ENCODE measurements at regions not wholly inside any gene's neighbourhood (a gene's known extent, or its start where the extent isn't known, plus 50 kb on each side); places are given as distances from the start of the nearest gene placed in this dataset.

GRCh38 chr5:124053340-124053739 lies 541.4 kb downstream of the CSNK1G3 start (continued):
- TF ChIP-seq SP1 (CRISPR knock-in tag; IDR thresholded peaks at IDR 0.05) = no peak

DNA sequence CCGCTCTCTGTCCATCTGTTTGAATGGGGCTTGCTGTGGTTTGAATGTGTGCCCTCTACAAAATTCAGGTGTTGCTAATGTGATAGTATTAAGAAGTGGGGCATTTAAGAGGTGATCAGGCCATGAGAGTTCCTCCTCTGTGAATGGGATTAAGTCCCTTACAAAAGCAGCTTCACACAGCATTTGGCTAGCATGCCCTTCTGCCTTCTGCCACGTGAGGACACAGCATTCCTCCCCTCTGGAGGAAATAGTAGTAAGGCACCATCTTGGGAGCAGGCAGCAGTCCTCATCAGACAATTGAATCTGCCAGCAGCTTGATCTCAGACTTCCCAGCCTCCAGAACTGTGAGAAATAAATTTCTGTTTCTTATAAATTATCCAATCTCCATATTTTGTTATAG lies 540.2 kb downstream of the CSNK1G3 start:
- TF ChIP-seq CCAR2 (IDR thresholded peaks at IDR 0.05; ENCODE audit: low read depth, low read length) (no peak), BRF2 (IDR thresholded peaks at IDR 0.05; ENCODE audit: borderline replicate concordance, insufficient read depth, insufficient read length) (no peak), NELFE (IDR thresholded peaks at IDR 0.05; ENCODE audit: insufficient read depth, insufficient read length) (no peak), HDAC2 (IDR thresholded peaks at IDR 0.05) (no peak), MYNN (IDR thresholded peaks at IDR 0.05) (no peak), MYNN (CRISPR knock-in tag; IDR thresholded peaks at IDR 0.05) (no peak)
- Histone ChIP-seq H3K79me2 (ENCODE audit: control insufficient read depth, insufficient read depth, low read length) (no peaks in the 10 kb centered on the region), H3K9me3 (replicated peaks; ENCODE audit: control insufficient read depth, insufficient read depth, low read depth, low read length) (no peaks in the 10 kb centered on the region), H3K4me2 (ENCODE audit: insufficient read depth, low read length) (no peak overlapping the region), H3K36me3 (ENCODE audit: control insufficient read depth, insufficient read depth, low read length) (no peaks in the 10 kb centered on the region), H4K20me1 (replicated peaks; ENCODE audit: control insufficient read depth, insufficient read depth, low read length) (no peaks in the 10 kb centered on the region), H3K27ac (ENCODE audit: extremely low read depth, low read depth, low read length) (no peak overlapping the region), H2AFZ (ENCODE audit: low read depth, low read length) (no peak overlapping the region), H3K4me3 (no peak overlapping the region), H3K27me3 (ENCODE audit: control insufficient read depth in 2 of 2, insufficient read depth in 2 of 2, low read length in 2 of 2) (no peaks in the 10 kb centered on the region), H3K9ac (ENCODE audit: insufficient read depth in 1 of 2, low read depth in 2 of 2, low read length in 2 of 2) (no peak overlapping the region), H3K9me1 (ENCODE audit: control insufficient read depth, insufficient read depth, low read length) (no peaks in the 10 kb centered on the region), H3K4me1 (replicated peaks in 1 of 2; ENCODE audit: control insufficient read depth in 2 of 2, insufficient read depth in 2 of 2, low read length in 2 of 2) (no peaks in the 10 kb centered on the region)
- intact Hi-C loops (cut with micrococcal nuclease) = no loop called here
- ChIA-PET POLR2A (no interaction called here), CTCF (ENCODE audit: low intra/inter-chr PET ratio) (no interaction called here)
- in situ Hi-C loops (cut with MboI) = no loop called here
- ATAC-seq = no peak
- 0% methylated on average over 2 of the region's 2 CpGs for WGBS (ENCODE audit: insufficient coverage, low coverage, missing lambda C conversion rate)
- BruUV-seq (replicated peaks) = no TSS peak
- no peak for DNase-seq (ENCODE audit: extremely low read depth in 1 of 4, low spot score in 3 of 4)
- no peak for FAIRE-seq

All from K562 (cell line).